HG03520 (cell line): ENCODE measurements at regions not wholly inside any gene's neighbourhood (a gene's known extent, or its start where the extent isn't known, plus 50 kb on each side); places are given as distances from the start of the nearest gene placed in this dataset.
"Not testable (repeated sequence)": the region's sequence is repeated elsewhere in the genome, so short reads cannot be mapped to it uniquely, and the experiment has no call there.

Source experiments
- ATAC-seq: cut with Tn5 transposase; IDR thresholded peaks from one replicate; pipeline ENCODE4 v1.9.1; 2021; ENCODE audit warnings: mild to moderate bottlenecking, moderate library complexity; ENCODE audit not compliant: unreplicated experiment

- no peak for ATAC-seq
Observed at GRCh38 chr5:38675443-38675842, 119.0 kb upstream of the LIFR start.

- no peak for ATAC-seq
Observed at GRCh38 chr5:38677636-38678035, 121.2 kb upstream of the LIFR start.

GRCh38 chr5:38678076-38678475 is 121.6 kb upstream of the LIFR start:
- ATAC-seq: no peak

GRCh38 chr5:38678697-38679096 is 122.3 kb upstream of the LIFR start:
- ATAC-seq: not testable (repeated sequence)

- ATAC-seq: no peak
Observed at GRCh38 chr5:38680094-38680825, 123.8 kb upstream of the LIFR start.

GRCh38 chr5:38681029-38681706 is 124.7 kb upstream of the LIFR start:
- no peak for ATAC-seq

- no peak for ATAC-seq
Observed at GRCh38 chr5:38681966-38682365, 125.5 kb upstream of the LIFR start.

- ATAC-seq: no peak
Observed at GRCh38 chr5:38686658-38687057, 130.2 kb upstream of the LIFR start.

GRCh38 chr5:38692346-38692745 is 135.9 kb upstream of the LIFR start:
- no peak for ATAC-seq

- ATAC-seq: no peak
Observed at GRCh38 chr5:38692781-38693527, 136.5 kb upstream of the LIFR start.

GRCh38 chr5:38695021-38695958 is 138.8 kb upstream of the LIFR start:
- no peak for ATAC-seq

GRCh38 chr5:38697013-38697412 is 140.6 kb upstream of the LIFR start:
- ATAC-seq: no peak

- not testable (repeated sequence) for ATAC-seq
Observed at GRCh38 chr5:38705529-38705928, 140.3 kb upstream of the OSMR start.

- no peak for ATAC-seq
Observed at GRCh38 chr5:38706376-38706775, 139.4 kb upstream of the OSMR start.

- no peak for ATAC-seq
Observed at GRCh38 chr5:38707352-38708210, 138.2 kb upstream of the OSMR start.

GRCh38 chr5:38709678-38710306 is 136.0 kb upstream of the OSMR start:
- no peak for ATAC-seq

GRCh38 chr5:38710627-38711026 is 135.2 kb upstream of the OSMR start:
- no peak for ATAC-seq

- ATAC-seq: no peak
Observed at GRCh38 chr5:38712391-38712790, 133.4 kb upstream of the OSMR start.

- no peak for ATAC-seq
Observed at GRCh38 chr5:38714240-38714639, 131.6 kb upstream of the OSMR start.
